ENCODE measurements at regions not wholly inside any gene's neighbourhood (a gene's known extent, or its start where the extent isn't known, plus 50 kb on each side); places are given as distances from the start of the nearest gene placed in this dataset.
"Not testable (repeated sequence)": the region's sequence is repeated elsewhere in the genome, so short reads cannot be mapped to it uniquely, and the experiment has no call there.

DNA sequence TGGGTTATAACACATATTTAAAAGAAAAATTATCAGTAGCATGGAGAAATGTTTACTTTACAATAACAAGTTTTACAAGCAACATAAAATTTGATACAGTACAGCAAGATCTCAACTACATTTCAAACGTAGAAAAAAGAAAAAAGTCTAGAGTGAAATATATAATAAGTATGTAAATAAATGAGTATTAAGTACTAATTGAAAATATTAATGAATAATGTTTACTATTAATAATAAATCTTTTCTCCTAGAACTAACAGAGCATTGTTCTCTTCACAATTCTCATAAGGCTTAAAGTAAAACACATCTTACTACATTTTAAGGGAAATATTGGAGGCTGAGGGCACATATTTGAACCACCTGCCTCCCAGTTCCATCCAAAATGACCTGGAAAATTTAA lies 72.1 kb downstream of the TMEM212 start:
- no peak for DNase-seq

- DNase-seq, result no peak
These were observed 73.7 kb downstream of the TMEM212 start for GRCh38 chr3:171916888-171917287.

DNA sequence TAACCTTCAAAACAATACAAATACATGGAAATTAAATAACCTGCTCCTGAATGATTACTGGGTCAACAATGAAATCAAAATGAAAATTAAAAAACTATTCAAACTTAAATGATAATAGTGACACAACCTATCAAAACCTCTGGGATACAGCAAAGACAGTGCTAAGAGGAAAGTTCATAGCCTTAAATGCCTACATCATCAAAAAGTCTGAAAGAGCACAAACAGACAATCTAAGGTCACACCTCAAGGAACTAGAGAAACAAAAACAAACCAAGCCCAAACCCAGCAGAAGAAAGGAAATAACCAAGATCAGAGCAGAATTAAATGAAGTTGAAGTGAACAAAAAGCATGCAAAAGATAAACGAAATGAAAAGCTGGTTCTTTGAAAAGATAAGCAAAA lies 79.5 kb downstream of the TMEM212 start:
- DNase-seq, result not testable (repeated sequence)

- DNase-seq, result not testable (repeated sequence)
These were observed 80.5 kb downstream of the TMEM212 start for GRCh38 chr3:171923668-171924067.

DNA sequence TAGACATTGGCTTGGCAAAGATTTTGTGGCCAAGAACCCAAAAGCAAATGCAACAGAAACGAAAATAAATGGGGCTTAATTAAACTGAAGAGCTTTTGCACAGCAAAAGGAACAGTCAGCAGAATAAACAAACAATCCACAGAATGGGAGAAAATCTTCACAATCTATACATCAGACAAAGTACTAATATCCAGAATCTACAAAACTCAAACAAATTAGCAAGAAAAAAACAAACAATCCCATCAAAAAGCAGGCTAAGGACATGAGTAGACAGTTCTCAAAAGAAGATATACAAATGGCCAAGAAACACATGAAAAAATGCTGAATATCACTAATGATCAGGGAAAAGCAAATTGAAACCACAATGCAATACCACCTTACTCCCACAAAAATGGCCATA lies 81.7 kb downstream of the TMEM212 start:
- DNase-seq, result not testable (repeated sequence)

DNA sequence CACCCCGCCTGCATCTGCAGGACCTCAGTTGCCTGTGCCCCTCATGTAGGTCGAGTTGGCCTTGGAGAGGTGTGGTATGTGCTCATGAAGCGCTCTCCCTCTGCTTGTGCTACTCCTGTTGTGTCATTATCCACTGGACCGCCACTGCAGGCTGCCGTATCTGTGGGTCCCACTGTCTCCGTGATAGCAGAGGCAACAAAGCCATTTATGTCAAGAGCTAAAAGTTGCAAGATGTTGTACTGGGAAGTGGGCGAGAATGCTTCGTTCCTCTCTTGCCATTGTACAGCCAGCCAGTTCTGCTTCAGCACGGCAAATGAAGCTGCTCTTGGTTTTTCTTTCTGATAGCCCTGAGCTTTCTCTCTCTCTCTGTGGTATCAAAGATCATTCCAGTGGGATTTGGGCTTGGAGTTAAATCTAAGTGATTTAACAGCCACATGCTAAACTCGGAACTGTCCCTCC lies 89.0 kb downstream of the TMEM212 start:
- no peak for DNase-seq

DNA sequence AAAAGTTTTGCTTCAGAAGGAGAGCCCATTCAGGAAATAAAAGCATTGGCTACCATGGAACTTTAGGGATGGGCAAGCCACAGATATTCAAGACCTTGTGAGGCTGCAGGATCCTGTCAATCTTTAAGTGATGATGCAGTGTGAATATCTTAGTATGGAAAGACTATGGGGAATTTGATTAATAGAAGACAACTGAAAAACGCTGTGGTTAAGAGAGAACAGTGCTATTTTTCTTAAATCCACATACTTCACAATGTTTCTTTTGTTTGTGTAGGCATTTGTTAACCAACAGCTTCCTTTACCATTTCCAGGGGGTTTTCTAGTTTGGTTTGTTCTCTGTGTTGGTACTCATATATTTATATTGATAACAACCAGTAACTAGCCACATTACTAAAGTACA lies 90.3 kb downstream of the TMEM212 start:
- DNase-seq, result no peak

GRCh38 chr3:171935261-171936123 lies 92.3 kb downstream of the TMEM212 start:
- no peak for DNase-seq

DNA sequence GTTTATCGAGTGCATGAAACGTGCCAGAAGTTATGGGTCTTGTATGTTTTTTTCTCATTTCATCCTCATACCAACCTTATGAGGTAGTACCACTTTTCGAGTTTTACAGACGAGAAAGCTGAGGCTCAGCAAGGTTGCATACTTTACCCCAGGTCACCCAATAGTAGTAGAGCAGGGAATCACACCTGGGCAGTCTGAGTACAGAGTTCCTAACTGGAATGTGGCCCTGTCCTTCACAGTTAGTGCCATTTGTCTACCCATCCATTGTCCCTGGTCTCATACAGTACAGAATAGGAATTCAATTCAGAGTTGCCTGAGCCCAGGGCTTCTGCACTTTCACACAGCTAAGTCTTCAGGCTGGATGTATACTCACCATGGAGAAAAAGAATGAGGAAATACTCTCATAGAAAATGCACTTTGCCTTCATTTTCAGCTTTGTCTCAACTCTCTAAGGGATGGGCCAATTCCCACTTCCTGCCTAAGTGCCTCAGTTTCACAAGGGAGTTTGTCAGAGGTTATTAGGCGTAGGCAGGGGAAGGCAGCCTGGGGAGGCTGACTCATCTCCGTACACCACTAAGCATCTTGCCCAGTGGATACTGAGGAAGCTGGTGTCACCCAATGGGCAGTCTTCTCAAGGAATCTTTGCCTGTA lies 93.2 kb downstream of the TMEM212 start:
- DNase-seq, result no peak

- no peak for DNase-seq
These were observed 96.4 kb downstream of the TMEM212 start for GRCh38 chr3:171939578-171939977.

GRCh38 chr3:171940151-171940649 lies 97.1 kb downstream of the TMEM212 start:
- DNase-seq, result no peak

- DNase-seq, result no peak
These were observed 95.9 kb upstream of the FNDC3B start for GRCh38 chr3:171943262-171944117.

- no peak for DNase-seq
These were observed 95.0 kb upstream of the FNDC3B start for GRCh38 chr3:171944118-171945016.

GRCh38 chr3:171948674-171949073 lies 90.7 kb upstream of the FNDC3B start:
- no peak for DNase-seq

DNA sequence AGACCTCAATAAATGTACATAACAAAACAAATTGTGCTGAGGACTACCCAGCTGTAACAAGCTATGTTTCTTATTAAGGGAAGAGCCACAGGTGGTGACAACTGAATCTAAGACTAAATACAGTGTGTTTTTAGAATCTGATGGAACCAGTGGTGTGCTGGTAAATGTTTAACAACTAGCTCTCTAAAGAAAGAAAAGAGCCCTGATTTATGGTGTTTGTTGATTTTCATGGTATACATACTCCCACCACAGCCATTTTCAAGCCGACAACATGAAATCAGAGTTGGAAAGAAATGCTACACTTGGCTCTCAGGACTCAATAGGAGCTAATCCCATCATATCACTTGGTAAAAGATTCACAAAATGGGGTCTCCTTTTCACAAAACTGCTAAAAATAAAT lies 89.8 kb upstream of the FNDC3B start:
- DNase-seq, result no peak

GRCh38 chr3:171950373-171950772 lies 89.0 kb upstream of the FNDC3B start:
- DNase-seq, result peak; percentile 41

DNA sequence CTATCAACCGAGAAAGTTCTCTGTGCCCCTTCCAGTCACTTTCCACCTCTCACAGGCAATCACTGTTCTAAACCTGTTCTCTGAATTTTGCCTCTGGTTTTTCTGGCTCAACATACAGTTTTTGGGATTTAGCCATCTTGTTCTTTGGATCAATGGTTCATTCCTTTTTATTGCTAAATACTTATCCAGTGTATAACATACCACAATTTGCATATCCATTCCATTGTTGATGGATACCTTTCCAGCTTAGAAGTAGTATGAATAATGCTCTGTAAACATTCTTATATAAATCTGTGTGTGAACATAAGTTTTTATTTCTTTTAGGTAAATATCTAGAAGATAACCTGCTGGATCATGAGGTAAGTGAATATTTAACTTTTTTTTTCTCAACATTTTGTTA lies 87.8 kb upstream of the FNDC3B start:
- DNase-seq, result no peak

- no peak for DNase-seq
These were observed 85.9 kb upstream of the FNDC3B start for GRCh38 chr3:171953301-171954022.

GRCh38 chr3:171954690-171955383 lies 84.5 kb upstream of the FNDC3B start:
- no peak for DNase-seq

DNA sequence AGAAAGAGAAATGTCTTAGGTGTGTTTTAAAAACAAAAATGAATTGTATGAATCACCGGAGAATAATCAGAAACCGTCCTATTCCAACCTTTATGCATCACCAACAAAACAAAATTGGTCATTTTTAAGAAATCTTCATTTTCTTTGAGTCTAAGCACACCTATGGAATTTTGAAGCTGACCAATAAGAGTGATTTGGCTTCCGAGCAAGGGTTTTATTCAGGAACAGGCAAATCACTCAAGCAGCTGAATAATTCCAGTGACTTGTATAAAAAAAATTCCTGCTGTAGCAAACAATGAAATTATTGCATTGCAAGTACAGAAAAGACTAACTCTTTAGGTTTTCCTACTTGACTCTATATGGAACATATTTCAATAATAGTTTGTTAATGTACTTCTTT lies 83.8 kb upstream of the FNDC3B start:
- DNase-seq, result no peak

GRCh38 chr3:171956181-171956683 lies 83.1 kb upstream of the FNDC3B start:
- DNase-seq, result no peak

Measured in COR-L47 (cell line).